ENCODE measurements at regions not wholly inside any gene's neighbourhood (a gene's known extent, or its start where the extent isn't known, plus 50 kb on each side); places are given as distances from the start of the nearest gene placed in this dataset.
"Not testable (repeated sequence)": the region's sequence is repeated elsewhere in the genome, so short reads cannot be mapped to it uniquely, and the experiment has no call there.

DNA sequence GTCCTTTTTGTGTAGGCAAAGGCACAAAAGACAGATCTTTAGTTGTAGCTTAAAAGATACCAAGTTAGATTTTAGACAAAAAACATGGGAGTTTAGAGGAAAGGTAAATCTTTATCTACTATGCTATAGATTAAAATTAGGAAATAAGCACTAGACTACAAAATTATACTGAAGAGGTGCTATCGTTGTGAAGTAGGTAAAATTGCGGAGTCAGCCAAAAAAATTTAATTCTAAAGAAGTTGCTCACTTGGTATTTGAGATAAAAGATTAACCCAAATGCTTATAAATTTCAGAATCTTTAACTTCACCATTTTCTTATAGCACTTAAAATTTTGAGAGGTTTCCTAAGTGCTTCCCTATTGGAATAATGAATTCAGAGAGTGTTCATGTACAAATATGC lies 604.1 kb downstream of the GRXCR1 start:
- Histone ChIP-seq H3K9me3 (no peaks in the 10 kb centered on the region), H3K27me3 (no peaks in the 10 kb centered on the region), H3K4me3 (replicated peaks in 1 of 3) (no peak overlapping the region), H3K4me1 (no peaks in the 10 kb centered on the region), H3K27ac (no peak overlapping the region), H3K36me3 (no peaks in the 10 kb centered on the region)
- WGBS, 2 donors: 42% methylated on average over 2 of the region's 2 CpGs
- no peak for TF ChIP-seq POLR2A (IDR thresholded peaks at IDR 0.05)
- TF ChIP-seq, protein P1, sequence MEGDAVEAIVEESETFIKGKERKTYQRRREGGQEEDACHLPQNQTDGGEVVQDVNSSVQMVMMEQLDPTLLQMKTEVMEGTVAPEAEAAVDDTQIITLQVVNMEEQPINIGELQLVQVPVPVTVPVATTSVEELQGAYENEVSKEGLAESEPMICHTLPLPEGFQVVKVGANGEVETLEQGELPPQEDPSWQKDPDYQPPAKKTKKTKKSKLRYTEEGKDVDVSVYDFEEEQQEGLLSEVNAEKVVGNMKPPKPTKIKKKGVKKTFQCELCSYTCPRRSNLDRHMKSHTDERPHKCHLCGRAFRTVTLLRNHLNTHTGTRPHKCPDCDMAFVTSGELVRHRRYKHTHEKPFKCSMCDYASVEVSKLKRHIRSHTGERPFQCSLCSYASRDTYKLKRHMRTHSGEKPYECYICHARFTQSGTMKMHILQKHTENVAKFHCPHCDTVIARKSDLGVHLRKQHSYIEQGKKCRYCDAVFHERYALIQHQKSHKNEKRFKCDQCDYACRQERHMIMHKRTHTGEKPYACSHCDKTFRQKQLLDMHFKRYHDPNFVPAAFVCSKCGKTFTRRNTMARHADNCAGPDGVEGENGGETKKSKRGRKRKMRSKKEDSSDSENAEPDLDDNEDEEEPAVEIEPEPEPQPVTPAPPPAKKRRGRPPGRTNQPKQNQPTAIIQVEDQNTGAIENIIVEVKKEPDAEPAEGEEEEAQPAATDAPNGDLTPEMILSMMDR (IDR thresholded peaks at IDR 0.05): no peak
- DNase-seq: no peak
- intact Hi-C loops (cut with DNase I): no loop called here

DNA sequence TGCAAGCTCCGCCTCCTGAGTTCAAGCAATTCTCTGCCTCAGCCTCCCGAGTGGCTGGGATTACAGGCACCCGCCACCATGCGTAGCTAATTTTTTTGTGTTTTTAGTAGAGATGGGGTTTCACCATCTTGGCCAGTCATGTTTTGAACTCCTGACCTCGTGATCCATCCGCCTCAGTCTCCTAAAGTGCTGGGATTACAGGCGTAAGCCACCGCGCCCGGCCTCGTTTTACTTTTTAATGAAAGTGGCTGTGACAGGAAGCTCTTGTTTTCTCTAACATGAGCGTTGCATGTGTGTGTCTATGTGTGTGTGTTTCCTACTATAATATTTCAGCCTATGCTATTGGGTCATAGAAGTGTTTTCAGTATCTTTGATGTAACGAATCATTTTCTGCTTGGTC lies 613.3 kb downstream of the GRXCR1 start:
- H3K36me3 ChIP-seq; intact Hi-C loops (cut with DNase I); H3K9me3 ChIP-seq; DNase-seq; H3K4me3 ChIP-seq (replicated peaks in 1 of 3); H3K27me3 ChIP-seq; H3K27ac ChIP-seq; H3K4me1 ChIP-seq: not testable (repeated sequence)
- WGBS, 2 donors: 94 to 95% methylated on average over 13 of the region's 13 CpGs

DNA sequence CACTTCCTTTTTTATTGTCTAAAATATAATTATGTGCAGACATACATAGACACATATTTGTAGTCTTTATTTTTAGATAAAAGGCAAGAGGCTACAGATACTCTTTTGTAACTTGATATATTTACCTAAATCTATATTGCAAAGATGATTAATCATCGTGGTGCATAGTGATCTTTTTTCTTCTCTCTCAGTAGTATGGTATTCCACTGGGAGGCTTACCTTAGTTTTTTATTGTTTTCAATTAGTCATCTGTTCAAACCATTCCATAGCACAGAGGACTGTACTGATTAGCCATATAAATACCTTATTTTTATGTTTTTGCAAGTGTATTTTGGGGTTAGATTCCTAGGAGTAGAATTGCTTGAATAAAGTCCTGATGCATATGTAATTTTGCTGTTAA lies 619.7 kb downstream of the GRXCR1 start:
- Histone ChIP-seq H3K4me1 (no peaks in the 10 kb centered on the region), H3K36me3 (no peaks in the 10 kb centered on the region), H3K9me3 (no peaks in the 10 kb centered on the region), H3K27me3 (no peaks in the 10 kb centered on the region), H3K4me3 (replicated peaks in 1 of 3) (no peak overlapping the region), H3K27ac (no peak overlapping the region)
- no peak for DNase-seq
- no peak for TF ChIP-seq POLR2A (IDR thresholded peaks at IDR 0.05)
- TF ChIP-seq, protein P1 (IDR thresholded peaks at IDR 0.05): no peak
- intact Hi-C loops (cut with DNase I): no loop called here
- 80 to 92% methylated on average over 1 of the region's 1 CpG for WGBS, 2 donors

DNA sequence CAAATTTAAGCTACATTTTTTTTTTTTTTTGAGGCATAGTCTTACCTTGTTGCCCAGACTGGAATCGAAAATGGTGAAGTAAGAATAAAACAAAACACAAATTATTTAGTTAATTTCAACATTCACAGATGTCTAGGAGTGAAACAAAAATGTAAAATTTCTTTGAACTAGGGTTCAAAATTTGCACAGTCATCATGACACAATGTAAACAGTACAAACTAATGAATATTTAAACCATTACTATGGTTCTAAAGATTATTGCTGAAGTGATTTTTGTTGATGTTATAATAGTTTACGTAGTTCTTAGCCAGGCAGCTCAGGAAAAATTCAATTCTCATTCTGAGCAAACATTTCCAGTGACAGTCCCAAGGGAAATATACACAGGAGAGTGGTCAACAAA lies 633.1 kb downstream of the GRXCR1 start:
- H3K27ac ChIP-seq: no peak overlapping the region
- H3K4me1 ChIP-seq: no peaks in the 10 kb centered on the region
- H3K4me3 ChIP-seq (replicated peaks in 1 of 3): no peak overlapping the region
- 86 to 92% methylated on average over 2 of the region's 2 CpGs for WGBS, 2 donors
- H3K9me3 ChIP-seq: no peaks in the 10 kb centered on the region
- no peak for DNase-seq
- intact Hi-C loops (cut with DNase I): no loop called here
- no peaks in the 10 kb centered on the region for H3K36me3 ChIP-seq
- no peak for TF ChIP-seq POLR2A (IDR thresholded peaks at IDR 0.05)
- TF ChIP-seq, protein P1 (IDR thresholded peaks at IDR 0.05): no peak
- no peaks in the 10 kb centered on the region for H3K27me3 ChIP-seq

DNA sequence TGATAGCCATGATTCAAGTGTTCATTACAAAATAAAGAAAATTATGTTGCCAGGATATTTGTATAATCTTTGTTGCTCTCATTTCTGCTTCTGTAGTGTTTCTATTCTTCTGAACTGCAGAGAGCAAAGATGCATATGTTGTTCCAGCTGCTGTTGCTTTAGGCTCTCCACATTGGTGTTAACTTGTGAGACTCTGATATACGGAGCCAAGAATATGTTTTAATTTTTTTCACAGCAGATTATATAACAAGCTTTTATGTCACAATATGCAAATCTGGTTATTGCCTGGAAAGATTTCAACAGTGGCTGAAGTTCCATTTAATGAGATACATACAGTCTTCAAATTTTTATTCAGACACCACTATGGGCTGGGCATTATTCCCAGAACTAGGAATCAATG lies 655.0 kb downstream of the GRXCR1 start:
- Histone ChIP-seq H3K4me1 (no peaks in the 10 kb centered on the region), H3K27ac (no peak overlapping the region), H3K27me3 (no peaks in the 10 kb centered on the region), H3K4me3 (replicated peaks in 1 of 3) (no peak overlapping the region), H3K9me3 (no peaks in the 10 kb centered on the region), H3K36me3 (no peaks in the 10 kb centered on the region)
- 63% methylated on average over 1 of the region's 1 CpG for WGBS, 2 donors
- no peak for TF ChIP-seq POLR2A (IDR thresholded peaks at IDR 0.05)
- TF ChIP-seq, protein P1 (IDR thresholded peaks at IDR 0.05): no peak
- DNase-seq: no peak
- intact Hi-C loops (cut with DNase I): no loop called here

DNA sequence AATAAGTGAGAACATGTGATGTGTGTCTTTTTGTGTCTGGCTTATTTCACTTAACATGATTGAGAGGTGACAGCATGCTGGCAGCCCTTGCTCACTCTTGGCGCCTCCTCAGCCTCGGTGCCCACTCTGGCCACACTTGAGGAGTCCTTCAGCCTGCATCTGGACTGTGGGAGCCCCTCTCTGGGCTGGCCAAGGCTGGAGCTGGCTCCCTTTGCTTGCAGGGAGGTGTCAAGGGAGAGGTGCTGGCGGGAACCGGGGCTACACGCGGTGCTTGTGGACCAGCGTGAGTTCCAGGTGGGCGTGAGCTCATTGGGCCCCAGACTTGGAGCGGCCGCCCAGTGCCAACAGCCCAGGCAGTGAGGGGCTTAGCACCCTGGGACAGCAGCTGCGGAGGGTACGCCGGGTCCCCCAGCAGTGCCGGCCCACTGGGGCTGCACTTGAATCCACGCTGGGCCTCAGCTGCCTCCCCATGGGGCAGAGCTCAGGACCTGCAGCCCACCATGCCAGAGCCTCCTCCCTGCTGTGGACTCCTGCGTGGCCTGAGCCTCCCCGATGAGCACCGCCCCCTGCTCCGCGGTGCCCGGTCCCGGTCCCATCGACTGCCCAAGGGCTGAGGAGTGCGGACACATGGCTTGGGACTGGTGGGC lies 658.6 kb downstream of the GRXCR1 start:
- intact Hi-C loops (cut with DNase I): no loop called here
- Histone ChIP-seq H3K36me3 (no peaks in the 10 kb centered on the region), H3K9me3 (no peaks in the 10 kb centered on the region), H3K27ac (no peak overlapping the region), H3K4me3 (replicated peaks in 1 of 3) (no peak overlapping the region), H3K27me3 (no peaks in the 10 kb centered on the region), H3K4me1 (no peaks in the 10 kb centered on the region)
- WGBS, 2 donors: 91 to 98% methylated on average over 10 to 18 of the region's 24 CpGs
- no peak for DNase-seq
- TF ChIP-seq, protein P1 (IDR thresholded peaks at IDR 0.05): no peak
- TF ChIP-seq POLR2A (IDR thresholded peaks at IDR 0.05): no peak
